ENCODE measurements at regions not wholly inside any gene's neighbourhood (a gene's known extent, or its start where the extent isn't known, plus 50 kb on each side); places are given as distances from the start of the nearest gene placed in this dataset.
A peak's percentile ranks its signal among the peaks of the same experiment; 100 is the strongest.

- TF ChIP-seq, protein P1, sequence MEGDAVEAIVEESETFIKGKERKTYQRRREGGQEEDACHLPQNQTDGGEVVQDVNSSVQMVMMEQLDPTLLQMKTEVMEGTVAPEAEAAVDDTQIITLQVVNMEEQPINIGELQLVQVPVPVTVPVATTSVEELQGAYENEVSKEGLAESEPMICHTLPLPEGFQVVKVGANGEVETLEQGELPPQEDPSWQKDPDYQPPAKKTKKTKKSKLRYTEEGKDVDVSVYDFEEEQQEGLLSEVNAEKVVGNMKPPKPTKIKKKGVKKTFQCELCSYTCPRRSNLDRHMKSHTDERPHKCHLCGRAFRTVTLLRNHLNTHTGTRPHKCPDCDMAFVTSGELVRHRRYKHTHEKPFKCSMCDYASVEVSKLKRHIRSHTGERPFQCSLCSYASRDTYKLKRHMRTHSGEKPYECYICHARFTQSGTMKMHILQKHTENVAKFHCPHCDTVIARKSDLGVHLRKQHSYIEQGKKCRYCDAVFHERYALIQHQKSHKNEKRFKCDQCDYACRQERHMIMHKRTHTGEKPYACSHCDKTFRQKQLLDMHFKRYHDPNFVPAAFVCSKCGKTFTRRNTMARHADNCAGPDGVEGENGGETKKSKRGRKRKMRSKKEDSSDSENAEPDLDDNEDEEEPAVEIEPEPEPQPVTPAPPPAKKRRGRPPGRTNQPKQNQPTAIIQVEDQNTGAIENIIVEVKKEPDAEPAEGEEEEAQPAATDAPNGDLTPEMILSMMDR (conservative IDR thresholded peaks at IDR 0.05) = no peak
- Histone ChIP-seq H3K27me3 (ENCODE audit: insufficient read depth, low read length) (no peaks in the 10 kb centered on the region; the same call in 1 of the 2 replicates), H3K14ac (ENCODE audit: insufficient read depth, low read length) (no peak overlapping the region), H2BK15ac (ENCODE audit: low read depth, low read length) (no peak overlapping the region), H2BK5ac (ENCODE audit: insufficient read length, low read length) (no peak overlapping the region), H4K8ac (replicated peaks; ENCODE audit: insufficient read length, low read depth, low read length) (no peak overlapping the region), H3K9me3 (ENCODE audit: control insufficient read depth, low read depth, low read length) (no peaks in the 10 kb centered on the region), H3K79me2 (ENCODE audit: insufficient read depth, low read length) (no peaks in the 10 kb centered on the region), H3K4ac (ENCODE audit: low read depth, low read length) (no peak overlapping the region), H3K18ac (ENCODE audit: insufficient read length, low read depth, low read length) (no peak overlapping the region), H3K4me2 (ENCODE audit: insufficient read depth, insufficient read length, low read length) (no peak overlapping the region), H3K79me1 (ENCODE audit: insufficient read depth, low read depth, low read length, poor library complexity, severe bottlenecking) (no peaks in the 10 kb centered on the region), H3K4me1 (ENCODE audit: insufficient read depth, low read length) (peaks cover 3% of the 10 kb centered on the region; the same call in 1 of the 2 replicates), H2AFZ (ENCODE audit: low read length) (no peak overlapping the region), H3K9ac (ENCODE audit: extremely low read depth, insufficient read length, low read length) (no peak overlapping the region), H3K23me2 (ENCODE audit: insufficient read length, low read depth, low read length, poor library complexity, severe bottlenecking) (no peaks in the 10 kb centered on the region), H4K91ac (ENCODE audit: insufficient read length, low read depth, low read length) (no peak overlapping the region), H4K5ac (ENCODE audit: insufficient read length, low read depth, low read length) (no peak overlapping the region), H3K27ac (ENCODE audit: insufficient read length, low read depth, low read length) (no peak overlapping the region), H2BK12ac (ENCODE audit: insufficient read length, low read depth, low read length) (no peak overlapping the region), H3K56ac (ENCODE audit: insufficient read length, low read depth, low read length) (no peak overlapping the region), H4K20me1 (ENCODE audit: control insufficient read depth, insufficient read depth, insufficient read length) (no peaks in the 10 kb centered on the region), H3K23ac (ENCODE audit: insufficient read length, low read depth, low read length) (no peak overlapping the region), H3T11ph (ENCODE audit: low read length) (no peak overlapping the region), H2AK5ac (ENCODE audit: insufficient read length, low read length) (no peak overlapping the region), H2BK20ac (ENCODE audit: low read depth, low read length, poor library complexity, severe bottlenecking) (no peak overlapping the region), H2BK120ac (ENCODE audit: low read depth, low read length, poor library complexity, severe bottlenecking) (no peak overlapping the region)
- H3K27me3 Mint-ChIP-seq (ENCODE audit: low read depth) = no peaks in the 10 kb centered on the region
- H3K4me1 Mint-ChIP-seq = peaks cover 11% of the 10 kb centered on the region in 2 experiments
- H3K9me3 Mint-ChIP-seq = peaks cover 2% of the 10 kb centered on the region in 2 experiments; a peak in 3 of 5 replicates
- no peak for DNase-seq
- peaks cover 0 to 2% (median 1%) of the 10 kb centered on the region in 3 experiments; a peak in 3 of 7 replicates for H3K36me3 Mint-ChIP-seq (ENCODE audit: insufficient read depth in 1 of 3, low read depth in 3 of 3)
- H3K4me3 Mint-ChIP-seq = no peak overlapping the region
- WGBS (ENCODE audit: extremely low coverage, insufficient read length, low lambda C conversion rate) = no CpG with 5 or more reads among the region's 3 CpGs
- peak overlapping the region in 1 of 3 experiments; percentile 22; a peak in 2 of 7 replicates for H3K27ac Mint-ChIP-seq
Measured at GRCh38 chr4:14293582-14293981, 666.1 kb upstream of the BOD1L1 start.

Measured in H9 (cell line).